Mammary epithelial cell (primary cell): ENCODE measurements at regions not wholly inside any gene's neighbourhood (a gene's known extent, or its start where the extent isn't known, plus 50 kb on each side); places are given as distances from the start of the nearest gene placed in this dataset.

Experiments
- EZH2 ChIP-seq: IDR thresholded peaks from 2 replicates; pipeline ENCODE4 v1.6.1; 2012; ENCODE audit warnings: low read length, inconsistent platforms, borderline replicate concordance
- TF ChIP-seq, protein P1 (sequence below), 2 donors: IDR thresholded peaks in 1 of 2; conservative IDR thresholded peaks in 1 of 2; 2 replicates each; pipeline ENCODE4 v1.5.1; 2011 to 2012; ENCODE audit warnings: inconsistent platforms in 2 of 2, low read length in 2 of 2, mild to moderate bottlenecking in 2 of 2, control low read depth in 1 of 2, low read depth in 1 of 2; ENCODE audit not compliant: insufficient read depth in 1 of 2; ENCODE audit errors: extremely low read depth in 1 of 2

DNA sequence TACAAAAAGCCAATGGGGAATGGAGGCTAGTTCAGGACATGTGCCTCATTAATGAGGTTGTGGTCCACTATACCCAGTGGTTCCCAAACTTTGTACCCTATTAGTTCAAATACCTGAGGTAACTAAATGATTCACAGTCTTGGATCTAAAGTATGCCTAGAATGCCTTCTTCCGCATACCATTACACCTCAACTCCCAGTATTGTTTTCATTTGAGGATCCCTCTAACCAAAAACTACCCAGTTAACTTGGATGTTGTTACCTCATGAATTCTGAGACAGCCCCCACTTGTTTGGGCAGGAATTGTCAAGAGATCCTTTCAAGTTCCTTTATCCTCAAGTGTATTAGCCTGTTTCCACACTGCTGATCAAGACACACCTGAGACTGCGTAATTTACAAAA is 439.2 kb downstream of the PCDH10 start:
- no peak for TF ChIP-seq EZH2
- TF ChIP-seq, protein P1, sequence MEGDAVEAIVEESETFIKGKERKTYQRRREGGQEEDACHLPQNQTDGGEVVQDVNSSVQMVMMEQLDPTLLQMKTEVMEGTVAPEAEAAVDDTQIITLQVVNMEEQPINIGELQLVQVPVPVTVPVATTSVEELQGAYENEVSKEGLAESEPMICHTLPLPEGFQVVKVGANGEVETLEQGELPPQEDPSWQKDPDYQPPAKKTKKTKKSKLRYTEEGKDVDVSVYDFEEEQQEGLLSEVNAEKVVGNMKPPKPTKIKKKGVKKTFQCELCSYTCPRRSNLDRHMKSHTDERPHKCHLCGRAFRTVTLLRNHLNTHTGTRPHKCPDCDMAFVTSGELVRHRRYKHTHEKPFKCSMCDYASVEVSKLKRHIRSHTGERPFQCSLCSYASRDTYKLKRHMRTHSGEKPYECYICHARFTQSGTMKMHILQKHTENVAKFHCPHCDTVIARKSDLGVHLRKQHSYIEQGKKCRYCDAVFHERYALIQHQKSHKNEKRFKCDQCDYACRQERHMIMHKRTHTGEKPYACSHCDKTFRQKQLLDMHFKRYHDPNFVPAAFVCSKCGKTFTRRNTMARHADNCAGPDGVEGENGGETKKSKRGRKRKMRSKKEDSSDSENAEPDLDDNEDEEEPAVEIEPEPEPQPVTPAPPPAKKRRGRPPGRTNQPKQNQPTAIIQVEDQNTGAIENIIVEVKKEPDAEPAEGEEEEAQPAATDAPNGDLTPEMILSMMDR (conservative IDR thresholded peaks at IDR 0.05 in 1 of 2, IDR thresholded peaks at IDR 0.05 in 1 of 2; ENCODE audit: extremely low read depth in 1 of 2, insufficient read depth in 1 of 2, low read depth in 1 of 2, low read length in 2 of 2): no peak
